B cell (primary cell): ENCODE measurements at regions not wholly inside any gene's neighbourhood (a gene's known extent, or its start where the extent isn't known, plus 50 kb on each side); places are given as distances from the start of the nearest gene placed in this dataset.

Experiments
- EZH2 ChIP-seq: IDR thresholded peaks from 2 replicates; pipeline ENCODE4 v1.6.1; 2012; ENCODE audit warnings: borderline replicate concordance, low read depth, mild to moderate bottlenecking, moderate library complexity, low read length; ENCODE audit not compliant: insufficient read depth, poor library complexity, severe bottlenecking
- TF ChIP-seq, protein P1 (sequence below): fragments of 200-600 bp; IDR thresholded peaks from one replicate; pipeline ENCODE4 v1.8.0; 2022; ENCODE audit warnings: antibody characterized with exemption, mild to moderate bottlenecking

DNA sequence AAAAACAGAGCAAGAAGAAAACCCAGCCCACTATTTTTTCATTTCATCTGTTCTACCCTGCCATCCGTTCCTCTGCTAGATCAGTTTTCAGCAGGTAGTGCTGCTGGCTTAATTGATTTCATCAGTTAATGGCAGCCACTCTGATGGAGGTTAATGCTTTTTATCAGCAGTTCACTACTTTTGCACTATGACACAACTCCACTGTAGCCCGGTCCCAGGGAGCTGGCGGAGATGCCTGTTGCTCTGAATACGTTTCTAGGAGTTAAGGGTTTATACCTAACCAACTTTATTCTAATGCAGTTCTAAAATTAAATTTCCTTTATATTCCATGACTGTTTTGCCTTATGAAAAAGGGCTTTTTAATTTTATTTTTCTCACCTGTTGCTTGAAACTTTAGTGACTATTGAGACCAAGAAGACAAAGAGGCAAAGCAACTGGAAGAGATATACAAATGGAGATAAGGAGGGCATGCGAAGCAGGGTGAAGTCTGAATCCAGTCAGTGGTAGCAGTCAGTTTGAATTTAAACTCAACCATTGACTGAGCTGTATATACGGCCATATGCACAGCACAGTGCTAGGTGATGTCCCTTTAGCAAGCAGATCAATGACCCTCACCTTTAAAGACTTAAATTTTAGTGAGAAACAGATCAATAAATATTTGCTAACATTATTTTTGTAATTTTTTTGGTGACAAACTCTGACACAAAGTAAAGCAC lies 477.9 kb downstream of the LMO4 start:
- TF ChIP-seq, protein P1, sequence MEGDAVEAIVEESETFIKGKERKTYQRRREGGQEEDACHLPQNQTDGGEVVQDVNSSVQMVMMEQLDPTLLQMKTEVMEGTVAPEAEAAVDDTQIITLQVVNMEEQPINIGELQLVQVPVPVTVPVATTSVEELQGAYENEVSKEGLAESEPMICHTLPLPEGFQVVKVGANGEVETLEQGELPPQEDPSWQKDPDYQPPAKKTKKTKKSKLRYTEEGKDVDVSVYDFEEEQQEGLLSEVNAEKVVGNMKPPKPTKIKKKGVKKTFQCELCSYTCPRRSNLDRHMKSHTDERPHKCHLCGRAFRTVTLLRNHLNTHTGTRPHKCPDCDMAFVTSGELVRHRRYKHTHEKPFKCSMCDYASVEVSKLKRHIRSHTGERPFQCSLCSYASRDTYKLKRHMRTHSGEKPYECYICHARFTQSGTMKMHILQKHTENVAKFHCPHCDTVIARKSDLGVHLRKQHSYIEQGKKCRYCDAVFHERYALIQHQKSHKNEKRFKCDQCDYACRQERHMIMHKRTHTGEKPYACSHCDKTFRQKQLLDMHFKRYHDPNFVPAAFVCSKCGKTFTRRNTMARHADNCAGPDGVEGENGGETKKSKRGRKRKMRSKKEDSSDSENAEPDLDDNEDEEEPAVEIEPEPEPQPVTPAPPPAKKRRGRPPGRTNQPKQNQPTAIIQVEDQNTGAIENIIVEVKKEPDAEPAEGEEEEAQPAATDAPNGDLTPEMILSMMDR = no peak
- TF ChIP-seq EZH2 = no peak
